Colonic mucosa (tissue), 4 donors: ENCODE measurements at regions not wholly inside any gene's neighbourhood (a gene's known extent, or its start where the extent isn't known, plus 50 kb on each side); places are given as distances from the start of the nearest gene placed in this dataset.

Experiments used
- DNase-seq: peaks from one replicate; pipeline ENCODE4 v3.0.0-alpha.2; 2020
- H3K27ac ChIP-seq: fragments of 200-600 bp; one replicate; pipeline ENCODE4 v1.8.0; 2021
- H3K27me3 ChIP-seq: fragments of 200-600 bp; one replicate; pipeline ENCODE4 v1.8.0; 2021
- H3K36me3 ChIP-seq: fragments of 200-600 bp; one replicate; pipeline ENCODE4 v1.8.0; 2021
- H3K4me1 ChIP-seq: fragments of 200-600 bp; one replicate; pipeline ENCODE4 v1.8.0; 2021; ENCODE audit warnings: mild to moderate bottlenecking
- H3K4me3 ChIP-seq: fragments of 200-600 bp; one replicate; pipeline ENCODE4 v1.8.0; 2021
- H3K9ac ChIP-seq, 2 donors: one replicate each; pipeline ENCODE4 v1.7.0; 2013; ENCODE audit warnings: control low read depth in 2 of 2, low read depth in 2 of 2, low read length in 2 of 2
- H3K9me3 ChIP-seq: fragments of 200-600 bp; one replicate; pipeline ENCODE4 v1.8.0; 2021
- CTCF ChIP-seq: fragments of 200-600 bp; IDR thresholded peaks from one replicate; pipeline ENCODE4 v1.8.0; 2022; ENCODE audit warnings: antibody characterized with exemption, mild to moderate bottlenecking
- intact Hi-C: fragments of 100-400 bp; cut with DNase I; formaldehyde crosslinking; loops from one replicate; pipeline ENCODE4 v1.14.1; 2022
- donor health status: healthy.
- donor health status: DM: no; HTN: no; CAD: no.
- donor health status: DM: no; HTN: no; CAD: no.

DNA sequence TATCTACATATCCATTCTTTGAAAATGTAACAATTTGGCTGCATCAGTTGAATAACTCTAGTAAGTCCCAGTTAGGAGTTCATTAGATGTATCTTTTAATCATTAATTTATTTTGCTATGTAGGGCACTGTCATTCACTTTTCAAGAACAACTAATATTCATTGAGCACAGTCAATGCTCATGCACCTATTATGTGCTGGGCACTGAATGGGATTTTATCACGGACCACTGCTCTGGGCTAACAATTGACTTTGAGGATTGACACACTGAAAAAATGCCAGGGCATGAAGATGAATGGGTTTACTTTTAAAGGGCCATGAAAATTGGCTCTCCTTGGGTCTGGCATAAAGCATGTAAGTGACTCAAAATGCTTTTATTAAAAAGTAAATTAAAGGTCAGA, 375.2 kb downstream of the PLPP3 start:
- H3K9me3 ChIP-seq = no peaks in the 10 kb centered on the region
- no peak for TF ChIP-seq CTCF
- no peak overlapping the region for H3K9ac ChIP-seq
- no peaks in the 10 kb centered on the region for H3K36me3 ChIP-seq
- no peak overlapping the region for H3K4me3 ChIP-seq
- no peaks in the 10 kb centered on the region for H3K4me1 ChIP-seq
- no peak for DNase-seq
- H3K27me3 ChIP-seq = no peaks in the 10 kb centered on the region
- no peak overlapping the region for H3K27ac ChIP-seq
- intact Hi-C loops = no loop called here

DNA sequence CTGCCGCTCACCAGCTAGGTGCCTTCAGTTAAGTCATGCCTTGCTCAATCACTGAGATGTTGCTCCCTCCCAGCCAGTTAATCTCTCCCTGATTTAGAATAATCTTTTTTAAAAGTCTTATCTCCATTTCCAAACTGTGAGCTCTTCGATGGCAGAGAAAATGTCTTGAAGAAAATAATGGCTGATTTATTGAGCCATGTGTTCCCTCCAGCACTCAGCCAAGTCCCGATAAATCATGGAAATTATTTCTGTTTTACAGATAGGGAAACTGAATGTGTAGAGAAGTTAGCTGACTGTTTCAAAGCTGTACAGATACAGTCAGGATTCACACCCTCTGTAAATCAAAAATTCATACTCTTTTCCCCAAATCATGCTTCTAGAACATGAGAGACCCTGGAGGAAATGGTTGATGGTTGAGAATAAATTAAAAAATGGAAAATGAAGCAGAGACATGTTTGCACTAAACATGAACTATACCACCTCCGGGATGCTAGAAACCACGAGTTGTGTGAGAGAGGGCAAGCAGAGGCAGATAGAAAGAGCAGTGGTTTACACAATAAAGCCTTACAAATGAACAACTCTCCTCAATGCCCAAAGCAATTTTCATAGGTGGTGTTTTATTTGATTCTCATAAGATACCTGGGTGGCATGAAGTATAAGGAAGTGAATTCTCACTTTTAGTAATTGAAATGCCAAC, 376.4 kb downstream of the PLPP3 start:
- intact Hi-C loops = no loop called here
- Histone ChIP-seq H3K9me3 (no peaks in the 10 kb centered on the region), H3K27ac (no peak overlapping the region), H3K4me3 (no peak overlapping the region), H3K36me3 (no peaks in the 10 kb centered on the region), H3K9ac (no peak overlapping the region), H3K27me3 (no peaks in the 10 kb centered on the region), H3K4me1 (no peaks in the 10 kb centered on the region)
- DNase-seq = no peak
- no peak for TF ChIP-seq CTCF

DNA sequence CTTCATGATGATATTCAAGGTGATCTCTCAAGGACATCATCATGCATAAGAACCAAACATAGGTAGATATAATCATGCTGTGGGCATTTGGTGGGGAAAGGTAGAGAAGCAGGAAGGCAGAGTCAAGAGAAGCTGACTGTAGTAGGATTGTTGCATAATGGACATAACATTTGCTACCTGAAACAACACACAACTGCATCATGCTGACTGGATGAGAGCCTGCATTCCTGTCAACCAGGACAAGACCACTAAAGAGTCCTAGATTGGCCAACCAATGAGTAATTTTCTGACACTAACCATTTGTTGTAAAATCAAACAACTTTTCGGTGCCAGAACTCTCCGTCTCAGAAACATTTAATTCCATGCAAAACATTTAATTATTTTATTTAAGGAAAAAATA, 377.2 kb downstream of the PLPP3 start:
- Histone ChIP-seq H3K36me3 (no peaks in the 10 kb centered on the region), H3K4me1 (no peaks in the 10 kb centered on the region), H3K9ac (no peak overlapping the region), H3K9me3 (no peaks in the 10 kb centered on the region), H3K27ac (no peak overlapping the region), H3K4me3 (no peak overlapping the region), H3K27me3 (no peaks in the 10 kb centered on the region)
- no peak for TF ChIP-seq CTCF
- intact Hi-C loops = no loop called here
- no peak for DNase-seq

- H3K27ac ChIP-seq = no peak overlapping the region
- intact Hi-C loops = no loop called here
Measured at GRCh38 chr1:56200896-56201295, 378.5 kb downstream of the PLPP3 start.

DNA sequence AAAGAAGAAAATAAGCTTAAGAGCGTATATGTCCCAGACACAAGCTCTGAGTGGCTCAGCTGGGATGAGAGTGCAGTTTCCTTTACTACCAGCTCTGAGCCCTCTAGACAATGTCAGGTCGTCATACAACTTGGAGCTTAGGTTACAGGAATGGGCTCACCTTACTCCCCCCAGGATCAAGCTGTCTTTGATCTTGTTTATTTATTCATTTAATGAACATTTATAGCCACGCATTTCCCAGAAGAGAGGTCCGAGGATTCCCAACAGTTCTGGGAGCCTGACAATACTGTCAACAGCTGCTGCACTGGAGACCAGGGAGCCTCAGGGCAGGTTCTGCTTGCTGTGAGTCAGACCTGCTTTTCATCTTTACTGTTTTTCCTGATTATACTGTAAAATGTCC, 378.9 kb downstream of the PLPP3 start:
- no peak overlapping the region for H3K4me3 ChIP-seq
- no peak for DNase-seq
- intact Hi-C loops = no loop called here
- no peak for TF ChIP-seq CTCF
- no peaks in the 10 kb centered on the region for H3K4me1 ChIP-seq
- no peaks in the 10 kb centered on the region for H3K27me3 ChIP-seq
- H3K36me3 ChIP-seq = no peaks in the 10 kb centered on the region
- no peaks in the 10 kb centered on the region for H3K9me3 ChIP-seq
- H3K27ac ChIP-seq = no peak overlapping the region
- no peak overlapping the region for H3K9ac ChIP-seq

More at GRCh38 chr1:56200896-56201295, 378.5 kb downstream of the PLPP3 start:
- Histone ChIP-seq H3K9me3 (no peaks in the 10 kb centered on the region), H3K4me1 (no peaks in the 10 kb centered on the region), H3K9ac (no peak overlapping the region), H3K27me3 (no peaks in the 10 kb centered on the region), H3K36me3 (no peaks in the 10 kb centered on the region), H3K4me3 (no peak overlapping the region)
- no peak for TF ChIP-seq CTCF
- DNase-seq = no peak
